ENCODE measurements at regions not wholly inside any gene's neighbourhood (a gene's known extent, or its start where the extent isn't known, plus 50 kb on each side); places are given as distances from the start of the nearest gene placed in this dataset.
"Not testable (repeated sequence)": the region's sequence is repeated elsewhere in the genome, so short reads cannot be mapped to it uniquely, and the experiment has no call there.

DNA sequence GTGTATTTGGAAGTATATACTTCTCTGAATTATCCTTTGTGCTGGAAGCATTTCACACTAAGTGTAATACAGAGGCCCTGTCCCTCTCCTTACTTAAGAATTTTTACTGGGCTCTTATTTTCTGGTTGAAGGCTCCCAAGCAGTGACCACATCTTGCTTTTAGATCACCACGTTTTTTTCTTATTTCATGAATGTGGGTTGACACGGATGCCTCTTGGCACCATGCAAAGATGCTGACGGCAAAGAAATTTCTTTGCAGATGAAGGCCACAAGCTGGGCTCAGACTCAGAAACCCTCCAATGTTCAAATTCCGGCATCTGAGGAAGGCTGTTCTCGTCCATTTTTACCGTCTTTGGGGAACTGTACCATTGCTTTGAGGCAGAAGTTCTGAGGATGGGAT lies 168.5 kb downstream of the HMHB1 start:
- no peak for ATAC-seq
- TF ChIP-seq TCF4 (CRISPR knock-in tag; IDR thresholded peaks at IDR 0.05; ENCODE audit: borderline replicate concordance) (no peak), ZNF70 (CRISPR knock-in tag; IDR thresholded peaks at IDR 0.05) (no peak), SNAI2 (CRISPR knock-in tag; IDR thresholded peaks at IDR 0.05) (no peak), RARB (CRISPR knock-in tag; IDR thresholded peaks at IDR 0.05) (no peak), OSR1 (CRISPR knock-in tag; IDR thresholded peaks at IDR 0.05) (no peak), GLIS3 (CRISPR knock-in tag; IDR thresholded peaks at IDR 0.05) (no peak), ZFP30 (CRISPR knock-in tag; IDR thresholded peaks at IDR 0.05) (no peak), ZNF8 (CRISPR knock-in tag; IDR thresholded peaks at IDR 0.05) (no peak)
- TF ChIP-seq, protein P1, sequence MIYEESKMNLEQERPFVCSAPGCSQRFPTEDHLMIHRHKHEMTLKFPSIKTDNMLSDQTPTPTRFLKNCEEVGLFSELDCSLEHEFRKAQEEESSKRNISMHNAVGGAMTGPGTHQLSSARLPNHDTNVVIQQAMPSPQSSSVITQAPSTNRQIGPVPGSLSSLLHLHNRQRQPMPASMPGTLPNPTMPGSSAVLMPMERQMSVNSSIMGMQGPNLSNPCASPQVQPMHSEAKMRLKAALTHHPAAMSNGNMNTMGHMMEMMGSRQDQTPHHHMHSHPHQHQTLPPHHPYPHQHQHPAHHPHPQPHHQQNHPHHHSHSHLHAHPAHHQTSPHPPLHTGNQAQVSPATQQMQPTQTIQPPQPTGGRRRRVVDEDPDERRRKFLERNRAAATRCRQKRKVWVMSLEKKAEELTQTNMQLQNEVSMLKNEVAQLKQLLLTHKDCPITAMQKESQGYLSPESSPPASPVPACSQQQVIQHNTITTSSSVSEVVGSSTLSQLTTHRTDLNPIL (CRISPR knock-in tag; IDR thresholded peaks at IDR 0.05; ENCODE audit: low read depth) = no peak
- TF ChIP-seq, protein P2, sequence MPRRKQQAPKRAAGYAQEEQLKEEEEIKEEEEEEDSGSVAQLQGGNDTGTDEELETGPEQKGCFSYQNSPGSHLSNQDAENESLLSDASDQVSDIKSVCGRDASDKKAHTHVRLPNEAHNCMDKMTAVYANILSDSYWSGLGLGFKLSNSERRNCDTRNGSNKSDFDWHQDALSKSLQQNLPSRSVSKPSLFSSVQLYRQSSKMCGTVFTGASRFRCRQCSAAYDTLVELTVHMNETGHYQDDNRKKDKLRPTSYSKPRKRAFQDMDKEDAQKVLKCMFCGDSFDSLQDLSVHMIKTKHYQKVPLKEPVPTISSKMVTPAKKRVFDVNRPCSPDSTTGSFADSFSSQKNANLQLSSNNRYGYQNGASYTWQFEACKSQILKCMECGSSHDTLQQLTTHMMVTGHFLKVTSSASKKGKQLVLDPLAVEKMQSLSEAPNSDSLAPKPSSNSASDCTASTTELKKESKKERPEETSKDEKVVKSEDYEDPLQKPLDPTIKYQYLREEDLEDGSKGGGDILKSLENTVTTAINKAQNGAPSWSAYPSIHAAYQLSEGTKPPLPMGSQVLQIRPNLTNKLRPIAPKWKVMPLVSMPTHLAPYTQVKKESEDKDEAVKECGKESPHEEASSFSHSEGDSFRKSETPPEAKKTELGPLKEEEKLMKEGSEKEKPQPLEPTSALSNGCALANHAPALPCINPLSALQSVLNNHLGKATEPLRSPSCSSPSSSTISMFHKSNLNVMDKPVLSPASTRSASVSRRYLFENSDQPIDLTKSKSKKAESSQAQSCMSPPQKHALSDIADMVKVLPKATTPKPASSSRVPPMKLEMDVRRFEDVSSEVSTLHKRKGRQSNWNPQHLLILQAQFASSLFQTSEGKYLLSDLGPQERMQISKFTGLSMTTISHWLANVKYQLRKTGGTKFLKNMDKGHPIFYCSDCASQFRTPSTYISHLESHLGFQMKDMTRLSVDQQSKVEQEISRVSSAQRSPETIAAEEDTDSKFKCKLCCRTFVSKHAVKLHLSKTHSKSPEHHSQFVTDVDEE (CRISPR knock-in tag; IDR thresholded peaks at IDR 0.05) = no peak
- TF ChIP-seq, protein P3, sequence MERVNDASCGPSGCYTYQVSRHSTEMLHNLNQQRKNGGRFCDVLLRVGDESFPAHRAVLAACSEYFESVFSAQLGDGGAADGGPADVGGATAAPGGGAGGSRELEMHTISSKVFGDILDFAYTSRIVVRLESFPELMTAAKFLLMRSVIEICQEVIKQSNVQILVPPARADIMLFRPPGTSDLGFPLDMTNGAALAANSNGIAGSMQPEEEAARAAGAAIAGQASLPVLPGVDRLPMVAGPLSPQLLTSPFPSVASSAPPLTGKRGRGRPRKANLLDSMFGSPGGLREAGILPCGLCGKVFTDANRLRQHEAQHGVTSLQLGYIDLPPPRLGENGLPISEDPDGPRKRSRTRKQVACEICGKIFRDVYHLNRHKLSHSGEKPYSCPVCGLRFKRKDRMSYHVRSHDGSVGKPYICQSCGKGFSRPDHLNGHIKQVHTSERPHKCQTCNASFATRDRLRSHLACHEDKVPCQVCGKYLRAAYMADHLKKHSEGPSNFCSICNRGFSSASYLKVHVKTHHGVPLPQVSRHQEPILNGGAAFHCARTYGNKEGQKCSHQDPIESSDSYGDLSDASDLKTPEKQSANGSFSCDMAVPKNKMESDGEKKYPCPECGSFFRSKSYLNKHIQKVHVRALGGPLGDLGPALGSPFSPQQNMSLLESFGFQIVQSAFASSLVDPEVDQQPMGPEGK (CRISPR knock-in tag; IDR thresholded peaks at IDR 0.05; ENCODE audit: borderline replicate concordance) = no peak

DNA sequence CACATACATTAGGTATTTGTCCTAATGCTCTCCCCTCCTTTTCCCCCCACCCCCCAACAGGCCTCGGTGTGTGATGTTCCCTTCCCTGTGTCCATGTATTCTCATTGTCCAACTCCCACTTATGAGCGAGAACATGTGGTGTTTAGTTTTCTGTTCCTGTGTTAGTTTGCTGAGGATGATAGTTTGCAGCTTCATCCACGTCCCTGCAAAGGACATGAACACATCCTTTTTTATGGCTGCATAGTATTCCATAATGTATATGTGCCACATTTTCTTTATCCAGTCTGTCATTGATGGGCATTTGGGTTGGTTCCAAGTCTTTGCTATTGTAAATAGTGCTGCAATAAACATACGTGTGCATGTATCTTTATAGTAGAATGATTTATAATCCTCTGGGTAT lies 171.0 kb downstream of the HMHB1 start:
- not testable (repeated sequence) for ATAC-seq

DNA sequence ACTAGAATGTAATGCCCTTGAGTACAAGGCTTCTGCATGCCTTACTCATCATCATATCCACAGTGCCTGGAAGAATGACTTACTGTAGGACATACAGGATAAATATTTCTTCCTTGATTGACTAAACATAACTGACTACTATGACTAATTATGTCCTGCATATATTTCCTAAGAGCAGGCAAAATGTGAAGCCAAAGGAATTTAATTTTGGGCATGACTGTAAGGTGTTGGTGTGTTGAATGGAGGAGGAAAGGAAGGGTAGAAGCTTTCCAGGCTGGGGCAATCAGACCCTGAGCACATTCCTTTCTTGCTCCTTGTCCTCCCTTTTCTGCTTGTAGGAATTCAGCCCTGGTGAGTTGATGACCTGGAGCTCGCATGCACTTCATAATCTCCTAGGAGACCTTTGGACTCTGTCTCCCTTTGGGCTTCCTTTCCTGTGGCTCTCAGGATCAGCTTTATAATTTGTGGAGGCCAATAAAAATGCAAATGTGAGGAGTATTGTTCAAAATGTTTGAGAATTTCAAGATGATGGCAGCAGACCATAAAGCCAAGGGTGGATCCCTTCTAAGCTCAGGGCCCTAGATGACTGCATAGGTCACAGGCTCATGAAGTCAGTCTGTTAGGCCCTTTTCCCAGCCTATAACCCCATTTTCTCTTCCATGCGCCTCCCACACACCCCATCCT lies 174.0 kb downstream of the HMHB1 start:
- TF ChIP-seq, protein P2 (CRISPR knock-in tag; IDR thresholded peaks at IDR 0.05) = no peak
- TF ChIP-seq GLIS3 (CRISPR knock-in tag; IDR thresholded peaks at IDR 0.05) = no peak
- TF ChIP-seq RARB (CRISPR knock-in tag; IDR thresholded peaks at IDR 0.05) = no peak
- no peak for TF ChIP-seq SNAI2 (CRISPR knock-in tag; IDR thresholded peaks at IDR 0.05)
- TF ChIP-seq TCF4 (CRISPR knock-in tag; IDR thresholded peaks at IDR 0.05; ENCODE audit: borderline replicate concordance) = no peak
- TF ChIP-seq ZNF8 (CRISPR knock-in tag; IDR thresholded peaks at IDR 0.05) = no peak
- no peak for TF ChIP-seq ARNTL (CRISPR knock-in tag; IDR thresholded peaks at IDR 0.05; ENCODE audit: borderline replicate concordance, low read depth)
- TF ChIP-seq CSDC2 (CRISPR knock-in tag; IDR thresholded peaks at IDR 0.05) = no peak
- TF ChIP-seq, protein P4, sequence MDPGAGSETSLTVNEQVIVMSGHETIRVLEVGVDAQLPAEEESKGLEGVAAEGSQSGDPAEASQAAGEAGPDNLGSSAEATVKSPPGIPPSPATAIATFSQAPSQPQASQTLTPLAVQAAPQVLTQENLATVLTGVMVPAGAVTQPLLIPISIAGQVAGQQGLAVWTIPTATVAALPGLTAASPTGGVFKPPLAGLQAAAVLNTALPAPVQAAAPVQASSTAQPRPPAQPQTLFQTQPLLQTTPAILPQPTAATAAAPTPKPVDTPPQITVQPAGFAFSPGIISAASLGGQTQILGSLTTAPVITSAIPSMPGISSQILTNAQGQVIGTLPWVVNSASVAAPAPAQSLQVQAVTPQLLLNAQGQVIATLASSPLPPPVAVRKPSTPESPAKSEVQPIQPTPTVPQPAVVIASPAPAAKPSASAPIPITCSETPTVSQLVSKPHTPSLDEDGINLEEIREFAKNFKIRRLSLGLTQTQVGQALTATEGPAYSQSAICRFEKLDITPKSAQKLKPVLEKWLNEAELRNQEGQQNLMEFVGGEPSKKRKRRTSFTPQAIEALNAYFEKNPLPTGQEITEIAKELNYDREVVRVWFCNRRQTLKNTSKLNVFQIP (CRISPR knock-in tag; IDR thresholded peaks at IDR 0.05; ENCODE audit: borderline replicate concordance, low read depth) = no peak
- TF ChIP-seq ESRRG (CRISPR knock-in tag; IDR thresholded peaks at IDR 0.05) = no peak
- TF ChIP-seq, protein P5, sequence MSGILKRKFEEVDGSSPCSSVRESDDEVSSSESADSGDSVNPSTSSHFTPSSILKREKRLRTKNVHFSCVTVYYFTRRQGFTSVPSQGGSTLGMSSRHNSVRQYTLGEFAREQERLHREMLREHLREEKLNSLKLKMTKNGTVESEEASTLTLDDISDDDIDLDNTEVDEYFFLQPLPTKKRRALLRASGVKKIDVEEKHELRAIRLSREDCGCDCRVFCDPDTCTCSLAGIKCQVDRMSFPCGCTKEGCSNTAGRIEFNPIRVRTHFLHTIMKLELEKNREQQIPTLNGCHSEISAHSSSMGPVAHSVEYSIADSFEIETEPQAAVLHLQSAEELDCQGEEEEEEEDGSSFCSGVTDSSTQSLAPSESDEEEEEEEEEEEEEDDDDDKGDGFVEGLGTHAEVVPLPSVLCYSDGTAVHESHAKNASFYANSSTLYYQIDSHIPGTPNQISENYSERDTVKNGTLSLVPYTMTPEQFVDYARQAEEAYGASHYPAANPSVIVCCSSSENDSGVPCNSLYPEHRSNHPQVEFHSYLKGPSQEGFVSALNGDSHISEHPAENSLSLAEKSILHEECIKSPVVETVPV (CRISPR knock-in tag; IDR thresholded peaks at IDR 0.05) = no peak
- TF ChIP-seq ISL1 (CRISPR knock-in tag; IDR thresholded peaks at IDR 0.05) = no peak
- no peak for TF ChIP-seq ZFP30 (CRISPR knock-in tag; IDR thresholded peaks at IDR 0.05)
- TF ChIP-seq TOX (CRISPR knock-in tag; IDR thresholded peaks at IDR 0.05; ENCODE audit: borderline replicate concordance) = no peak
- ATAC-seq = peak; percentile 81
